ENCODE measurements at regions not wholly inside any gene's neighbourhood (a gene's known extent, or its start where the extent isn't known, plus 50 kb on each side); places are given as distances from the start of the nearest gene placed in this dataset.

DNA sequence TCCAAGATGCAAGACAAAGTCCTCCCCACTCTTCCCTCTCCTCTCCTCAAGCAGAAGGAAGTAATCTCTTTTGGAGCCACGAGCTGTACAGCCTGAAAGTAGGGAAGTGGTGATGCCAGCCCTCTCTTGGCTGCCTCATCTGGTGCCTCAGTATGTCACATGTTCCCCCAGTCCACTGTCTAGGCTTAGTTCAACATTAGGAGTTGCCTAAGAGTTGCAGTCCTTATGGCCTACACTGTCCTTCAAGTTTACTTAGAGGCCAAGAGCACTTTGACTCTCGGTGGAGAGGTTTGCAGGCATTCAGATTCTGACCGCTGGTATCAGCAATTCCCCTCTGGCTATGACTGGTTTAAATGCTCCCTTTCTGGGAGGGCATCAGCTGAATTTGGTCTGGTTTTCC is 735.6 kb downstream of the GLUD2 start:
- Mint-ChIP-seq H3K4me1 (no peaks in the 10 kb centered on the region), H3K27ac (no peak overlapping the region), H3K4me3 (no peak overlapping the region), H3K9me3 (ENCODE audit: insufficient read depth) (no peaks in the 10 kb centered on the region), H3K27me3 (no peaks in the 10 kb centered on the region)
- H3K9me3 ChIP-seq (ENCODE audit: control extremely low read depth in 1 of 3, control insufficient read depth in 2 of 3, insufficient read depth in 1 of 3, low read length in 2 of 3), result no peaks in the 10 kb centered on the region
- H3K27ac ChIP-seq (ENCODE audit: low read length in 2 of 2), result no peak overlapping the region
- H3K36me3 ChIP-seq (replicated peaks in 1 of 2; ENCODE audit: control extremely low read depth in 1 of 2, control insufficient read depth in 1 of 2, extremely low read depth in 1 of 2, insufficient read depth in 2 of 2, low read length in 1 of 2), result no peaks in the 10 kb centered on the region
- POLR2A ChIA-PET, result no interaction called here
- no peaks in the 10 kb centered on the region for H4K20me1 ChIP-seq (ENCODE audit: control insufficient read depth, insufficient read depth, low read length, poor library complexity, severe bottlenecking)
- no peak for DNase-seq
- no peaks in the 10 kb centered on the region for H3K27me3 ChIP-seq (replicated peaks in 1 of 4; ENCODE audit: control extremely low read depth in 1 of 4, control insufficient read depth in 3 of 4, insufficient read depth in 4 of 4, low read length in 3 of 4)
- no peaks in the 10 kb centered on the region for H3K79me2 ChIP-seq (ENCODE audit: control insufficient read depth, insufficient read depth, low read length)
- no peak overlapping the region for H2AFZ ChIP-seq (ENCODE audit: insufficient read depth, low read depth, low read length, poor library complexity, severe bottlenecking)
- CTCF ChIA-PET, result no interaction called here
- no peaks in the 10 kb centered on the region for H3K4me1 ChIP-seq (ENCODE audit: control insufficient read depth in 2 of 2, insufficient read depth in 2 of 2, low read length in 2 of 2)
- H3K4me2 ChIP-seq (replicated peaks; ENCODE audit: low read depth, low read length, poor library complexity, severe bottlenecking), result no peak overlapping the region
- WGBS (ENCODE audit: insufficient coverage), result 100% methylated on average over 2 of the region's 3 CpGs
- intact Hi-C loops (cut with micrococcal nuclease), result no loop called here
- ATAC-seq (ENCODE audit: low read depth), result no peak
- TF ChIP-seq EZH2 (IDR thresholded peaks at IDR 0.05; ENCODE audit: borderline replicate concordance, insufficient read depth, low read depth, low read length, poor library complexity, severe bottlenecking), result no peak
- TF ChIP-seq, protein P1, sequence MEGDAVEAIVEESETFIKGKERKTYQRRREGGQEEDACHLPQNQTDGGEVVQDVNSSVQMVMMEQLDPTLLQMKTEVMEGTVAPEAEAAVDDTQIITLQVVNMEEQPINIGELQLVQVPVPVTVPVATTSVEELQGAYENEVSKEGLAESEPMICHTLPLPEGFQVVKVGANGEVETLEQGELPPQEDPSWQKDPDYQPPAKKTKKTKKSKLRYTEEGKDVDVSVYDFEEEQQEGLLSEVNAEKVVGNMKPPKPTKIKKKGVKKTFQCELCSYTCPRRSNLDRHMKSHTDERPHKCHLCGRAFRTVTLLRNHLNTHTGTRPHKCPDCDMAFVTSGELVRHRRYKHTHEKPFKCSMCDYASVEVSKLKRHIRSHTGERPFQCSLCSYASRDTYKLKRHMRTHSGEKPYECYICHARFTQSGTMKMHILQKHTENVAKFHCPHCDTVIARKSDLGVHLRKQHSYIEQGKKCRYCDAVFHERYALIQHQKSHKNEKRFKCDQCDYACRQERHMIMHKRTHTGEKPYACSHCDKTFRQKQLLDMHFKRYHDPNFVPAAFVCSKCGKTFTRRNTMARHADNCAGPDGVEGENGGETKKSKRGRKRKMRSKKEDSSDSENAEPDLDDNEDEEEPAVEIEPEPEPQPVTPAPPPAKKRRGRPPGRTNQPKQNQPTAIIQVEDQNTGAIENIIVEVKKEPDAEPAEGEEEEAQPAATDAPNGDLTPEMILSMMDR (IDR thresholded peaks at IDR 0.05), result no peak
- no peak overlapping the region for H3K4me3 ChIP-seq (ENCODE audit: control extremely low read depth in 1 of 5, extremely low read depth in 1 of 5, insufficient read depth in 1 of 5, low read depth in 2 of 5, low read length in 4 of 5)
- no peak overlapping the region for H3K9ac ChIP-seq (ENCODE audit: low read length)

DNA sequence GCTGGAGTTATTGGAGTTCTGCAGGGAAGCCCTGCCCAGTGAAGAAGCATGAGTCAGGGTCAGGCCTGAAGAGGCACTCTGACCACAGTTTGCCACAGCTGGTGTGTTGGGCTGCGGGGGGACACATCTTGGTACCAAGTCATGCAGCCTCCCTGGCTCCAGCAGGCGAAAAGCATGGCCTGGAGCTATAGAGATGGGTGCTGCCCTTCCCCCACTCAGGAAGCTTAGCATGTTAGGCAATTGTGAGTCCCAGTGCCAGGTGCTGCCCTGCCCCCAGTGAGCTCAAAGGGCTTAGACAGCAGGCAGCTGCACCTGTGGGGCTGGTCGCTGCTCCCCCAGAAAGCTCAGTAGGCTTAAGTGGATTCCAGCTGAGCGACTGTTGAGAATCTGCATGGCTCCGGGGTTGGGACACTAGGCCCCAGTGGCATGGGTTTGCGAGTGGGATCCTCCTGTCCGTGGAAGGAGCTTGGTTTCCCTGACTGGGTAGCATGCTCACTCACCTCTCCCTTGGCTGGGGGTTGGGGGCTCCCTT is 755.5 kb downstream of the GLUD2 start:
- H3K4me1 Mint-ChIP-seq, result no peaks in the 10 kb centered on the region
- Histone ChIP-seq H3K27me3 (replicated peaks in 1 of 4; ENCODE audit: control extremely low read depth in 1 of 4, control insufficient read depth in 3 of 4, insufficient read depth in 4 of 4, low read length in 3 of 4) (no peaks in the 10 kb centered on the region), H3K4me2 (replicated peaks; ENCODE audit: low read depth, low read length, poor library complexity, severe bottlenecking) (no peak overlapping the region), H3K4me1 (ENCODE audit: control insufficient read depth in 2 of 2, insufficient read depth in 2 of 2, low read length in 2 of 2) (no peaks in the 10 kb centered on the region), H3K27ac (ENCODE audit: low read length in 2 of 2) (no peak overlapping the region), H3K36me3 (replicated peaks in 1 of 2; ENCODE audit: control extremely low read depth in 1 of 2, control insufficient read depth in 1 of 2, extremely low read depth in 1 of 2, insufficient read depth in 2 of 2, low read length in 1 of 2) (no peaks in the 10 kb centered on the region), H2AFZ (ENCODE audit: insufficient read depth, low read depth, low read length, poor library complexity, severe bottlenecking) (no peak overlapping the region), H3K9ac (ENCODE audit: low read length) (no peak overlapping the region), H3K9me3 (ENCODE audit: control extremely low read depth in 1 of 3, control insufficient read depth in 2 of 3, insufficient read depth in 1 of 3, low read length in 2 of 3) (peaks cover 0 to 7% (median 0%) of the 10 kb centered on the region in 3 donors), H3K4me3 (ENCODE audit: control extremely low read depth in 1 of 5, extremely low read depth in 1 of 5, insufficient read depth in 1 of 5, low read depth in 2 of 5, low read length in 4 of 5) (no peak overlapping the region), H3K79me2 (ENCODE audit: control insufficient read depth, insufficient read depth, low read length) (no peaks in the 10 kb centered on the region), H4K20me1 (ENCODE audit: control insufficient read depth, insufficient read depth, low read length, poor library complexity, severe bottlenecking) (no peaks in the 10 kb centered on the region)
- DNase-seq, result no peak
- POLR2A ChIA-PET, result no interaction called here
- TF ChIP-seq, protein P1 (IDR thresholded peaks at IDR 0.05), result no peak
- TF ChIP-seq EZH2 (IDR thresholded peaks at IDR 0.05; ENCODE audit: borderline replicate concordance, insufficient read depth, low read depth, low read length, poor library complexity, severe bottlenecking), result no peak
- H3K9me3 Mint-ChIP-seq (ENCODE audit: insufficient read depth), result no peaks in the 10 kb centered on the region
- ATAC-seq (ENCODE audit: low read depth), result no peak
- H3K27ac Mint-ChIP-seq, result no peak overlapping the region
- intact Hi-C loops (cut with micrococcal nuclease), result no loop called here
- no peak overlapping the region for H3K4me3 Mint-ChIP-seq
- CTCF ChIA-PET, result no interaction called here
- WGBS (ENCODE audit: insufficient coverage), result 63% methylated on average over 4 of the region's 7 CpGs
- no peaks in the 10 kb centered on the region for H3K27me3 Mint-ChIP-seq

Measured in B cell (primary cell).